ENCODE measurements at regions not wholly inside any gene's neighbourhood (a gene's known extent, or its start where the extent isn't known, plus 50 kb on each side); places are given as distances from the start of the nearest gene placed in this dataset.

DNA sequence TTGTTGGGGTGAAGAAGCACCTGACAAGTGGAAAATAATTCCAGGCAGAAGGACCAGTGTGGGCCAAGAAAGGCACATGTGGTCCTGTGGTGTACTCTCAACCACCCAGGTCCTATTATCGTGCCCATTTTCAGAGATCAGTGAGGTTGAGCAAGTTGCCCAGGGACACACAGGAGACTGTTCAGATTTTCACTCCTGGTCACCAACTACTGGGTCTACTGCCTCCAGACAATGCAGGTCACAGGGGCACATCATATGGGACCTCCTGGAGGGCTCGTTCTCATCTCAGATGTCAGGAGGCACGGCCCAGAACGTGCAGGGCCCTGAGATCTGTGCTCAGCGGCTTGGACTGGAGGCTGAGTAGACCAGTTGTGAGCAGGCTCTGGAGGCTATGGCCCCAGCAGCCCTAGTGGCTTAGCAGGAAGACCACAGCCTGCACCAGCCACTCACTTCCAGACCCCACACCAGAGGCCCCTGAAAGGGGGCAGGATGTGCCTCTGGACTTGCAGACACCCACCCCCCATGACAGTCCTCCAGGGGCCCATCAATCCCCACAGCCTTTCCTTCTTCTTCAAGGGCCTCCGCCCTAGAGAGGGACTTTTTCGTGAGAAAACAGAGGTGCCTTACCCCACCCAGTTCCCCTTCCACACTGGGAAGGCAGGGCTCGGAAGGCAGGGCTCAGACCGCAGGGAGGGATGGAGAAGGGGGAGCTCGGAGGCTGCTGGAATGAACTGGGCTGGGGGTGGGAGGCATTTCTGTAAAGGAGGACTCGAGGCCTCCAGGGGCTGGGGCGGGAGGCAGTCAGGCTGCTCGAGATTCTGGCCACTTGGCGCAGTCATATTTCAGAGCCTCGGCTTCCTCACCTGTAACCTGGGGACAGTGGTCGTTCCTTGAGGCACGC is 82.7 kb upstream of the NEURL1B start:
- Mint-ChIP-seq H3K9me3 (no peaks in the 10 kb centered on the region), H3K4me3 (no peak overlapping the region), H3K27me3 (peaks cover 10 to 11% of the 10 kb centered on the region in 2 donors), H3K27ac (no peak overlapping the region), H3K36me3 (no peaks in the 10 kb centered on the region), H3K4me1 (no peaks in the 10 kb centered on the region)
- ChIA-PET POLR2A (no interaction called here), CTCF (no interaction called here)
- Histone ChIP-seq H3K4me3 (ENCODE audit: control insufficient read depth in 1 of 2, extremely low read depth in 1 of 2, low read length in 1 of 2) (no peak overlapping the region), H3K27ac (ENCODE audit: low read length) (no peak overlapping the region), H3K36me3 (ENCODE audit: control insufficient read depth in 2 of 2, extremely low read depth in 1 of 2, insufficient read depth in 1 of 2, low read length in 1 of 2) (no peaks in the 10 kb centered on the region), H3K4me1 (ENCODE audit: control insufficient read depth in 1 of 2, extremely low read depth in 1 of 2, insufficient read depth in 2 of 2, low read length in 2 of 2) (no peaks in the 10 kb centered on the region), H3K9me3 (no peaks in the 10 kb centered on the region), H3K27me3 (replicated peaks in 1 of 2; ENCODE audit: control insufficient read depth in 2 of 2, extremely low read depth in 1 of 2, insufficient read depth in 2 of 2, low read length in 1 of 2) (peaks cover 0 to 36% of the 10 kb centered on the region in 2 experiments)
- DNase-seq (no peak), ATAC-seq (replicated peaks in 1 of 4) (no peak)
- WGBS (ENCODE audit: insufficient coverage) = 70% methylated on average over 12 of the region's 17 CpGs

DNA sequence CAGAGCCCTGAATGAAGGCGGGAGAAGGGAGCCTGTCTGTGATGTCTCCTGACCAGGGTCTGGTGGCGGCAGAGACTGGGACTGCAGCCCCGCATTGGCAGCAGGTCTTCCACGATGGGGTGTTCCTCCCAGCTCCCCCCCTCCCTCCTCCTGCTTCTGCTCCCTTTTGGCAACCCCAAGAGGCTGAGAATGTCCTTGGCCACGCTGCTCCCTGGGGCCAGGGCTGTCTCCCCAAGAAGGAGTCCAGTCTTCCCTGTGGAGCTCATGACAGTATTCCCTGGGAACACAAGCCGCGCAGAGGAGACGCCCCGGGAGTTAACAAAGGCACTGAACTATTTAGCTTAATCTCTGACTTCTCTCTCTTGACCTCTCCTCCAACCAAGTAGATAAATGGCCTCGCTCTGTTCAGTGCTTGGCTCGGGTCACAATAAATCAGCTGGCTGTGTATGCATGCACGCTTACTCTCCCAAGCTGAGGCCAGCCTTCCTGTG is 84.0 kb upstream of the NEURL1B start:
- H3K4me3 ChIP-seq (ENCODE audit: control insufficient read depth in 1 of 2, extremely low read depth in 1 of 2, low read length in 1 of 2) = no peak overlapping the region
- peaks cover 0 to 31% of the 10 kb centered on the region in 2 experiments for H3K27me3 ChIP-seq (replicated peaks in 1 of 2; ENCODE audit: control insufficient read depth in 2 of 2, extremely low read depth in 1 of 2, insufficient read depth in 2 of 2, low read length in 1 of 2)
- H3K27me3 Mint-ChIP-seq = peaks cover 7 to 10% of the 10 kb centered on the region in 2 donors
- ATAC-seq (replicated peaks in 1 of 4) = no peak
- H3K9me3 ChIP-seq = no peaks in the 10 kb centered on the region
- no peaks in the 10 kb centered on the region for H3K36me3 ChIP-seq (ENCODE audit: control insufficient read depth in 2 of 2, extremely low read depth in 1 of 2, insufficient read depth in 1 of 2, low read length in 1 of 2)
- H3K27ac ChIP-seq (ENCODE audit: low read length) = no peak overlapping the region
- H3K4me1 Mint-ChIP-seq = no peaks in the 10 kb centered on the region
- H3K27ac Mint-ChIP-seq = no peak overlapping the region
- DNase-seq = no peak
- no peaks in the 10 kb centered on the region for H3K4me1 ChIP-seq (ENCODE audit: control insufficient read depth in 1 of 2, extremely low read depth in 1 of 2, insufficient read depth in 2 of 2, low read length in 2 of 2)
- 78% methylated on average over 8 of the region's 12 CpGs for WGBS (ENCODE audit: insufficient coverage)
- CTCF ChIA-PET = no interaction called here
- no peaks in the 10 kb centered on the region for H3K9me3 Mint-ChIP-seq
- POLR2A ChIA-PET = no interaction called here
- no peaks in the 10 kb centered on the region for H3K36me3 Mint-ChIP-seq
- no peak overlapping the region for H3K4me3 Mint-ChIP-seq

GRCh38 chr5:172556262-172556661 is 84.8 kb upstream of the NEURL1B start:
- Mint-ChIP-seq H3K27ac (no peak overlapping the region), H3K4me3 (no peak overlapping the region), H3K9me3 (no peaks in the 10 kb centered on the region), H3K4me1 (no peaks in the 10 kb centered on the region), H3K27me3 (peaks cover 7 to 8% of the 10 kb centered on the region in 2 donors), H3K36me3 (no peaks in the 10 kb centered on the region)
- ChIA-PET POLR2A (no interaction called here), CTCF (no interaction called here)
- no peaks in the 10 kb centered on the region for H3K36me3 ChIP-seq (ENCODE audit: control insufficient read depth in 2 of 2, extremely low read depth in 1 of 2, insufficient read depth in 1 of 2, low read length in 1 of 2)
- H3K4me1 ChIP-seq (ENCODE audit: control insufficient read depth in 1 of 2, extremely low read depth in 1 of 2, insufficient read depth in 2 of 2, low read length in 2 of 2) = no peaks in the 10 kb centered on the region
- no peak for ATAC-seq (replicated peaks in 1 of 4)
- no peak overlapping the region for H3K4me3 ChIP-seq (ENCODE audit: control insufficient read depth in 1 of 2, extremely low read depth in 1 of 2, low read length in 1 of 2)
- H3K27ac ChIP-seq (ENCODE audit: low read length) = no peak overlapping the region
- H3K9me3 ChIP-seq = no peaks in the 10 kb centered on the region
- no CpG with 5 or more reads among the region's 3 CpGs for WGBS (ENCODE audit: insufficient coverage)
- DNase-seq = no peak
- peaks cover 0 to 28% of the 10 kb centered on the region in 2 experiments for H3K27me3 ChIP-seq (replicated peaks in 1 of 2; ENCODE audit: control insufficient read depth in 2 of 2, extremely low read depth in 1 of 2, insufficient read depth in 2 of 2, low read length in 1 of 2)

GRCh38 chr5:172554562-172554961 is 86.5 kb upstream of the NEURL1B start:
- no peaks in the 10 kb centered on the region for H3K9me3 Mint-ChIP-seq
- WGBS (ENCODE audit: insufficient coverage) = 96% methylated on average over 11 of the region's 14 CpGs
- DNase-seq (no peak), ATAC-seq (replicated peaks in 1 of 4) (no peak)
- H3K9me3 ChIP-seq = no peaks in the 10 kb centered on the region
- CTCF ChIA-PET = no interaction called here
- H3K4me1 ChIP-seq (ENCODE audit: control insufficient read depth in 1 of 2, extremely low read depth in 1 of 2, insufficient read depth in 2 of 2, low read length in 2 of 2) = no peaks in the 10 kb centered on the region
- no peak overlapping the region for H3K27ac ChIP-seq (ENCODE audit: low read length)
- no peaks in the 10 kb centered on the region for H3K36me3 Mint-ChIP-seq
- H3K36me3 ChIP-seq (ENCODE audit: control insufficient read depth in 2 of 2, extremely low read depth in 1 of 2, insufficient read depth in 1 of 2, low read length in 1 of 2) = no peaks in the 10 kb centered on the region
- POLR2A ChIA-PET = no interaction called here
- peaks cover 0 to 30% of the 10 kb centered on the region in 2 experiments for H3K27me3 ChIP-seq (replicated peaks in 1 of 2; ENCODE audit: control insufficient read depth in 2 of 2, extremely low read depth in 1 of 2, insufficient read depth in 2 of 2, low read length in 1 of 2)
- H3K27me3 Mint-ChIP-seq = peaks cover 5 to 7% of the 10 kb centered on the region in 2 donors
- no peak overlapping the region for H3K4me3 Mint-ChIP-seq
- H3K27ac Mint-ChIP-seq = no peak overlapping the region
- H3K4me1 Mint-ChIP-seq = no peaks in the 10 kb centered on the region
- H3K4me3 ChIP-seq (ENCODE audit: control insufficient read depth in 1 of 2, extremely low read depth in 1 of 2, low read length in 1 of 2) = no peak overlapping the region

GRCh38 chr5:172553903-172554302 is 87.2 kb upstream of the NEURL1B start:
- Histone ChIP-seq H3K27me3 (replicated peaks in 1 of 2; ENCODE audit: control insufficient read depth in 2 of 2, extremely low read depth in 1 of 2, insufficient read depth in 2 of 2, low read length in 1 of 2) (peaks cover 0 to 32% of the 10 kb centered on the region in 2 experiments), H3K27ac (ENCODE audit: low read length) (no peak overlapping the region), H3K4me3 (ENCODE audit: control insufficient read depth in 1 of 2, extremely low read depth in 1 of 2, low read length in 1 of 2) (no peak overlapping the region), H3K36me3 (ENCODE audit: control insufficient read depth in 2 of 2, extremely low read depth in 1 of 2, insufficient read depth in 1 of 2, low read length in 1 of 2) (no peaks in the 10 kb centered on the region), H3K4me1 (ENCODE audit: control insufficient read depth in 1 of 2, extremely low read depth in 1 of 2, insufficient read depth in 2 of 2, low read length in 2 of 2) (no peaks in the 10 kb centered on the region), H3K9me3 (no peaks in the 10 kb centered on the region)
- H3K27me3 Mint-ChIP-seq = peaks cover 4 to 5% of the 10 kb centered on the region in 2 donors
- no peak for ATAC-seq (replicated peaks in 1 of 4)
- POLR2A ChIA-PET = no interaction called here
- H3K4me3 Mint-ChIP-seq = no peak overlapping the region
- 58% methylated on average over 3 of the region's 3 CpGs for WGBS (ENCODE audit: insufficient coverage)
- H3K27ac Mint-ChIP-seq = no peak overlapping the region
- no peaks in the 10 kb centered on the region for H3K4me1 Mint-ChIP-seq
- H3K9me3 Mint-ChIP-seq = no peaks in the 10 kb centered on the region
- DNase-seq = no peak
- CTCF ChIA-PET = no interaction called here
- no peaks in the 10 kb centered on the region for H3K36me3 Mint-ChIP-seq

GRCh38 chr5:172553167-172553566 is 87.9 kb upstream of the NEURL1B start:
- no peak overlapping the region for H3K27ac ChIP-seq (ENCODE audit: low read length)
- no peaks in the 10 kb centered on the region for H3K9me3 ChIP-seq
- no peak overlapping the region for H3K27ac Mint-ChIP-seq
- H3K9me3 Mint-ChIP-seq = no peaks in the 10 kb centered on the region
- no peaks in the 10 kb centered on the region for H3K4me1 ChIP-seq (ENCODE audit: control insufficient read depth in 1 of 2, extremely low read depth in 1 of 2, insufficient read depth in 2 of 2, low read length in 2 of 2)
- no peak for ATAC-seq (replicated peaks in 1 of 4)
- H3K4me1 Mint-ChIP-seq = no peaks in the 10 kb centered on the region
- peaks cover 0 to 25% of the 10 kb centered on the region in 2 experiments for H3K27me3 ChIP-seq (replicated peaks in 1 of 2; ENCODE audit: control insufficient read depth in 2 of 2, extremely low read depth in 1 of 2, insufficient read depth in 2 of 2, low read length in 1 of 2)
- H3K27me3 Mint-ChIP-seq = no peaks in the 10 kb centered on the region
- ChIA-PET POLR2A (no interaction called here), CTCF (no interaction called here)
- 100% methylated on average over 2 of the region's 2 CpGs for WGBS (ENCODE audit: insufficient coverage)
- H3K4me3 Mint-ChIP-seq = no peak overlapping the region
- no peak overlapping the region for H3K4me3 ChIP-seq (ENCODE audit: control insufficient read depth in 1 of 2, extremely low read depth in 1 of 2, low read length in 1 of 2)
- no peaks in the 10 kb centered on the region for H3K36me3 ChIP-seq (ENCODE audit: control insufficient read depth in 2 of 2, extremely low read depth in 1 of 2, insufficient read depth in 1 of 2, low read length in 1 of 2)
- H3K36me3 Mint-ChIP-seq = no peaks in the 10 kb centered on the region
- DNase-seq = no peak

Measured in T-cell (primary cell).